Small intestine (tissue), 7 donors: ENCODE measurements at regions not wholly inside any gene's neighbourhood (a gene's known extent, or its start where the extent isn't known, plus 50 kb on each side); places are given as distances from the start of the nearest gene placed in this dataset.

Experiments used
- DNase-seq, 2 donors: peaks; one replicate each; pipeline versions ENCODE4 v3.0.0 to v3.0.0-alpha.2; 2013
- FAIRE-seq: peaks from 2 replicates; lab custom pipeline; 2012; peaks lifted over from hg19 to GRCh38; lab: Jason Lieb, UNC
- H3K27ac ChIP-seq, 3 donors: one replicate each; pipeline ENCODE4 v1.5.1; 2013; ENCODE audit warnings: low read length in 2 of 3, mild to moderate bottlenecking in 2 of 3, control low read depth in 1 of 3, inconsistent platforms in 1 of 3, low read depth in 1 of 3, moderate library complexity in 1 of 3
- H3K27me3 ChIP-seq, 3 donors: one replicate each; pipeline ENCODE4 v1.6.1; 2013; ENCODE audit warnings: low read length in 3 of 3, inconsistent platforms in 1 of 3; ENCODE audit not compliant: control insufficient read depth in 3 of 3, insufficient read depth in 3 of 3
- H3K36me3 ChIP-seq, 3 donors: one replicate each; pipeline ENCODE4 v1.6.1; 2013; ENCODE audit warnings: low read length in 3 of 3, inconsistent platforms in 1 of 3, low read depth in 1 of 3, mild to moderate bottlenecking in 1 of 3, moderate library complexity in 1 of 3; ENCODE audit not compliant: control insufficient read depth in 3 of 3, insufficient read depth in 2 of 3
- H3K4me1 ChIP-seq, 3 donors: one replicate each; pipeline ENCODE4 v1.6.1; 2013; ENCODE audit warnings: low read length in 2 of 3, inconsistent platforms in 1 of 3, low read depth in 1 of 3, mild to moderate bottlenecking in 1 of 3, moderate library complexity in 1 of 3; ENCODE audit not compliant: control insufficient read depth in 3 of 3, insufficient read depth in 2 of 3
- H3K4me3 ChIP-seq, 3 donors: one replicate each; pipeline ENCODE4 v1.5.1; 2013; ENCODE audit warnings: low read length in 3 of 3, control low read depth in 1 of 3, inconsistent platforms in 1 of 3, low read depth in 1 of 3, mild to moderate bottlenecking in 1 of 3, moderate library complexity in 1 of 3
- H3K9me3 ChIP-seq, 2 donors: one replicate each; pipeline ENCODE4 v1.6.1; 2013; ENCODE audit warnings: low read depth in 1 of 2, low read length in 1 of 2; ENCODE audit not compliant: control insufficient read depth in 2 of 2, insufficient read depth in 1 of 2
- WGBS, 3 donors: extraction: QIAGEN DNeasy Blood & Tissue Kit; methylation state at CpG; one replicate each; pipeline ENCODE4 v1.1.7; 2013; 5-methylcytosine and 5-hydroxymethylcytosine counted together
- donor health status: healthy with polysubstance abuse.
- donor health status: control.
- donor health status: control.
- donor health status: Bipolar disorder and iron deficiency.
- donor health status: healthy.

GRCh38 chr16:10232757-10233156 is 50.5 kb upstream of the GRIN2A start:
- Histone ChIP-seq H3K27ac (no peak overlapping the region), H3K9me3 (peaks cover 2 to 11% of the 10 kb centered on the region in 2 donors), H3K4me1 (no peaks in the 10 kb centered on the region), H3K27me3 (no peaks in the 10 kb centered on the region), H3K36me3 (no peaks in the 10 kb centered on the region), H3K4me3 (no peak overlapping the region)
- 86 to 94% (median 92%) methylated on average over 1 of the region's 1 CpG for WGBS, 3 donors
- no peak for DNase-seq
- FAIRE-seq: no peak

- DNase-seq (no peak), FAIRE-seq (no peak)
- Histone ChIP-seq H3K9me3 (no peaks in the 10 kb centered on the region), H3K27ac (no peak overlapping the region), H3K4me3 (no peak overlapping the region), H3K36me3 (no peaks in the 10 kb centered on the region), H3K4me1 (no peaks in the 10 kb centered on the region), H3K27me3 (no peaks in the 10 kb centered on the region)
- WGBS, 3 donors: 75 to 77% (median 76%) methylated on average over 8 of the region's 8 CpGs
Observed at GRCh38 chr16:10239640-10240039, 57.4 kb upstream of the GRIN2A start.

DNA sequence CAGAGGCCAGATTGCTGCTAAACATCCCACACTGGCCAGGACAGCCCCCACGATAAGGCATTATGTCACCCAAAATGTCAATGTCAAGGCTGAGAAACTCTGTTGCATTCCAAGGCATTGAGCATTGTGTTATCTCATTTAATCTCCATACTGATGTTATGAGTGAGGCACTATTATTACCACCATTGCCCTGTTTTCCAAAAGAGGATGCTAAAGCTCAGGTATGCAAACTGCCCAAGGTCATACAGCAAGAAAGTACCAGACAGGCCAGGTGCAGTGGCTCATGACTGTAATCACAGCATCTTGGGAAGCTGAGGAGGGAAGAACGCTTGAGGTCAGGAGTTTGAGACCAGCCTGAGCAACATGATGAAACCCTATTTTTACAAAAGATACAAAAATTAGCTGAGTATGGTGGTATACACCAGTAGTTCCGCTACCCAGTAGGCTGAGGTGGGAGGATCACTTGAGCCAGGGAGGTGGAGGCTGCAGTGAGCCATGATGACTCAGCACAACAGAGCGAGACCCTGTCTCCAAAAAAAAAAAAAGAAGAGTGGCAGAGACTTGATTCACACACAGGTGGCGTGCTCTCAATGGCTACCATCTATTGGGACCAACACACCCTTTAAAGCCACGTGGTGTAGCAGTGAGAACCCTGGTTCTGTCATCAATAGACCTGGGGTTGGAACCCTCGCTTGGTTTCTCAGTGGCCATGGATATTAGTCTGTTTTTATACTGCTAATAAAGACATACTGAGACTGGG is 58.8 kb upstream of the GRIN2A start:
- 74 to 81% (median 78%) methylated on average over 7 of the region's 7 CpGs for WGBS, 3 donors
- Histone ChIP-seq H3K36me3 (no peaks in the 10 kb centered on the region), H3K27me3 (no peaks in the 10 kb centered on the region), H3K4me3 (no peak overlapping the region), H3K4me1 (no peaks in the 10 kb centered on the region), H3K9me3 (no peaks in the 10 kb centered on the region), H3K27ac (no peak overlapping the region)
- FAIRE-seq (no peak), DNase-seq (no peak)

GRCh38 chr16:10242097-10242496 is 59.9 kb upstream of the GRIN2A start:
- Histone ChIP-seq H3K27me3 (no peaks in the 10 kb centered on the region), H3K9me3 (no peaks in the 10 kb centered on the region), H3K27ac (no peak overlapping the region), H3K36me3 (no peaks in the 10 kb centered on the region), H3K4me3 (no peak overlapping the region), H3K4me1 (no peaks in the 10 kb centered on the region)
- FAIRE-seq: no peak
- 45 to 69% (median 69%) methylated on average over 2 of the region's 2 CpGs for WGBS, 3 donors
- DNase-seq: no peak

DNA sequence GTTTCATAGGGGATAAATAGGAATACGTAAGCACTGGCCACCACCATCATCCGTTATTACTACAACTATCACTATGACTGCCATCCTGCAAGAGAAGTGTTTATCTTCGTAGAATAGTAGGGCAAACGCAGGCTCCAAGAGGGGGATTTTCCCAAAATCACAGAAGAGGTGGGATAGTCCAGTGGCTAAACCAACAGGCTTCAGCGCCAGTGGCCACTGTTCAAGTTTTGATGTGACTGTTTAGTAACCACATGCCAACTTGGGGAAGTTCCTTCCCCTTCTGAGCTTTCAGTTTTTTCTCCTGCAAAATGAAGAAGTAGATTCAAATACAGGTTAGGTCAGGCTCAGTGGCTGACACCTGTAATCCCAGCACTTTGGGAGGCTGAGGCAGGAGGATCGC is 60.7 kb upstream of the GRIN2A start:
- WGBS, 3 donors: 78 to 93% (median 83%) methylated on average over 6 of the region's 6 CpGs
- Histone ChIP-seq H3K9me3 (no peaks in the 10 kb centered on the region), H3K27ac (no peak overlapping the region), H3K4me1 (no peaks in the 10 kb centered on the region), H3K4me3 (no peak overlapping the region), H3K36me3 (no peaks in the 10 kb centered on the region), H3K27me3 (no peaks in the 10 kb centered on the region)
- FAIRE-seq (no peak), DNase-seq (no peak)

DNA sequence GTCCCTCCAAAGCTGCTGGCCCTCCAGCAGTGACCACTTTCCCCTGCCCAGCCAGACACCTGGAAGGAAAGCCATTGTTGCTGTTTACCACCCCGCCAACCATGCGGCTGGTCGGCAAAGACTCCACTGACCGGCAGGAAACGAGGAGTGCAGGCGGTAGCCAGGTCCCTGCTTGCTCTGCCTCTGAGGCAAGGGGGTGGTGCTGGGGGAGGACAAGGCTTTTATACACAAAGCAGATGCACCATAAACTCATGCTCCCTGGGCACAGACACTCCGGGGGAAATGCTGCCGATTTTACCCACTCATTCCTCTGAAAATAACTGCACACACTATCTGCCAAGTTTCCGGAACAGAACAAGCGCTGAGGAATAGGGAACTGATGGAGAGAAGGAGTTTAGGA is 62.8 kb upstream of the GRIN2A start:
- DNase-seq (no peak), FAIRE-seq (no peak)
- 56 to 80% (median 70%) methylated on average over 10 of the region's 10 CpGs for WGBS, 3 donors

DNA sequence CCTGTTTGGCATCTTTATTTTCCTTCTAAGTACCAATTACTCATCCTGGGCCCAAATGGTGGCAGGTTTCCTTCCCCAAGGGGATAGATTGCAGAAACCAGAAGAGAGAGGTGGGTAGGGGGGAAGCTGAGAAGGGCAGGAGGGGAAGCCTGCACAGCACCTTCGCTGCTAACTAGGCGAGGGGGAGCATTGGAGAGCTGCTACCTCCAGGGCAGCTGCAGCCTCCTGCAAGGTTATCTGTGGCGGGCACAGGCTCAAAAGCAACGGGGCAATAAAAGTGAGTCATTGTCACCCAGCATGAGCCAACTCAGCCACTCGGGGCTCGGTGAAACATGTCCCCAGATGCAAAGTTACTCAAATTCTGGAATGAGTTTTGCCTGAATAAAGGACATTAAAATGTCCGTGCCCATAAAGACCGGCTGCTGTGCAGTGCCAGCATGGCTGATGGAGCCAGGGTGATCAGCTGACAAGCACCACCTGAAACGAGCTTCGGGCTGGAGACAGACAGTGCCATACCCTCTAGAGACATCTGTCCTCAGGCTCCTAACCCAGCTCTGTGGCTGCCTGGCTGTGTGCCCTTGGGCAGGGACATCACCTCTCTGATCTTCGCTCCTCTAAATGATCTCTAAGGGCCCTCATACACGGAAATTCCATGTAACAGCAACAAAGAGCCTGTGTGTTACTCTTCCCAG is 68.1 kb upstream of the GRIN2A start:
- H3K27me3 ChIP-seq: no peaks in the 10 kb centered on the region
- 16 to 47% (median 27%) methylated on average over 12 of the region's 12 CpGs for WGBS, 3 donors
- no peak overlapping the region for H3K4me3 ChIP-seq
- peak overlapping the region in 1 of 3 donors; percentile 34 for H3K27ac ChIP-seq
- DNase-seq (peak; percentile 45 to 69), FAIRE-seq (no peak)
- H3K9me3 ChIP-seq: no peaks in the 10 kb centered on the region
- no peaks in the 10 kb centered on the region for H3K36me3 ChIP-seq
- H3K4me1 ChIP-seq: no peaks in the 10 kb centered on the region

More for the DNA sequence above, 62.8 kb upstream of the GRIN2A start:
- Histone ChIP-seq H3K27me3 (no peaks in the 10 kb centered on the region), H3K4me3 (no peak overlapping the region), H3K4me1 (no peaks in the 10 kb centered on the region), H3K9me3 (no peaks in the 10 kb centered on the region), H3K36me3 (no peaks in the 10 kb centered on the region), H3K27ac (no peak overlapping the region)

GRCh38 chr16:10252155-10252554 is 69.9 kb upstream of the GRIN2A start:
- WGBS, 3 donors: 93 to 95% (median 94%) methylated on average over 27 to 31 of the region's 31 CpGs
- Histone ChIP-seq H3K27ac (no peak overlapping the region), H3K27me3 (no peaks in the 10 kb centered on the region), H3K9me3 (no peaks in the 10 kb centered on the region), H3K4me1 (no peaks in the 10 kb centered on the region), H3K4me3 (no peak overlapping the region), H3K36me3 (no peaks in the 10 kb centered on the region)
- no peak for FAIRE-seq
- DNase-seq: no peak
